CD14-positive monocyte (primary cell): ENCODE measurements at regions not wholly inside any gene's neighbourhood (a gene's known extent, or its start where the extent isn't known, plus 50 kb on each side); places are given as distances from the start of the nearest gene placed in this dataset.

Experiments
- DNase-seq, 3 donors: peaks; one replicate each; pipeline ENCODE4 v3.0.0-alpha.2; 2011 to 2022
- H2AFZ ChIP-seq: 2 replicates; pipeline ENCODE4 v1.6.0; 2012; ENCODE audit warnings: mild to moderate bottlenecking, low read depth, low read length, inconsistent platforms; ENCODE audit not compliant: insufficient read depth, poor library complexity, severe bottlenecking
- H3K27ac ChIP-seq, 2 donors: 1 replicate in 1 of 2; 2 replicates in 1 of 2; pipeline ENCODE4 v1.5.1; 2012 to 2013; ENCODE audit warnings: low read length in 2 of 2, control low read depth in 1 of 2, inconsistent platforms in 1 of 2, low read depth in 1 of 2, mild to moderate bottlenecking in 1 of 2
- H3K27me3 ChIP-seq, 2 donors: one replicate each; pipeline versions ENCODE4 v1.6.0 to v1.6.1; 2011 to 2013; ENCODE audit warnings: low read length in 2 of 2; ENCODE audit not compliant: control insufficient read depth in 2 of 2, insufficient read depth in 2 of 2
- H3K36me3 ChIP-seq, 2 donors: replicated peaks in 1 of 2; 1 replicate in 1 of 2; 2 replicates in 1 of 2; pipeline versions ENCODE4 v1.5.1 to v1.6.1; 2012 to 2013; ENCODE audit warnings: low read length in 2 of 2, control low read depth in 1 of 2, inconsistent platforms in 1 of 2, mild to moderate bottlenecking in 1 of 2; ENCODE audit not compliant: insufficient read depth in 2 of 2, control insufficient read depth in 1 of 2
- H3K4me1 ChIP-seq, 2 donors: 1 replicate in 1 of 2; 2 replicates in 1 of 2; pipeline versions ENCODE4 v1.5.1 to v1.6.1; 2012 to 2013; ENCODE audit warnings: low read length in 2 of 2, control low read depth in 1 of 2, inconsistent platforms in 1 of 2, mild to moderate bottlenecking in 1 of 2, moderate library complexity in 1 of 2; ENCODE audit not compliant: insufficient read depth in 2 of 2, control insufficient read depth in 1 of 2
- H3K4me2 ChIP-seq: replicated peaks from 2 replicates; pipeline ENCODE3; 2012; ENCODE audit warnings: low read length, moderate library complexity, mild to moderate bottlenecking; ENCODE audit not compliant: poor library complexity, severe bottlenecking; ENCODE audit errors: extremely low read depth
- H3K4me3 ChIP-seq, 3 experiments: fragments of 200-600 bp in 1 of 3; sonication (generic) in 1 of 3; replicated peaks in 1 of 3; 1 replicate in 2 of 3; 2 replicates in 1 of 3; pipeline ENCODE4 v1.5.1; 2011 to 2013; ENCODE audit warnings: low read length in 3 of 3, mild to moderate bottlenecking in 3 of 3, control low read depth in 2 of 3, low read depth in 2 of 3, inconsistent platforms in 1 of 3, moderate library complexity in 1 of 3
- H3K79me2 ChIP-seq: 2 replicates; pipeline ENCODE4 v1.6.0; 2012; ENCODE audit warnings: mild to moderate bottlenecking, control low read depth, inconsistent platforms, low read length, moderate library complexity; ENCODE audit not compliant: insufficient read depth
- H3K9ac ChIP-seq: 2 replicates; pipeline ENCODE4 v1.6.0; 2017; ENCODE audit warnings: low read length, mild to moderate bottlenecking; ENCODE audit not compliant: insufficient read depth, poor library complexity, severe bottlenecking
- H3K9me3 ChIP-seq, 2 donors: replicated peaks in 1 of 2; 1 replicate in 1 of 2; 2 replicates in 1 of 2; pipeline versions ENCODE4 v1.5.1 to v1.6.1; 2012 to 2013; ENCODE audit warnings: low read length in 2 of 2, control low read depth in 1 of 2; ENCODE audit not compliant: control insufficient read depth in 1 of 2, insufficient read depth in 1 of 2
- H4K20me1 ChIP-seq: 2 replicates; pipeline ENCODE4 v1.6.0; 2012; ENCODE audit warnings: mild to moderate bottlenecking, low read length, control low read depth, moderate library complexity; ENCODE audit not compliant: insufficient read depth
- H3K27ac Mint-ChIP-seq, 7 donors: one replicate each; pipeline ENCODE4 v1.8.0; 2020; ENCODE audit warnings: mild to moderate bottlenecking in 7 of 7, mixed read lengths in 7 of 7, moderate library complexity in 6 of 7, inconsistent platforms in 2 of 7
- H3K27me3 Mint-ChIP-seq, 3 donors: one replicate each; pipeline ENCODE4 v1.8.0; 2021 to 2022; ENCODE audit warnings: low read depth in 3 of 3, mild to moderate bottlenecking in 3 of 3, mixed read lengths in 3 of 3, moderate library complexity in 3 of 3, inconsistent platforms in 1 of 3
- H3K36me3 Mint-ChIP-seq, 2 donors: one replicate each; pipeline ENCODE4 v1.8.0; 2020; ENCODE audit warnings: mixed read lengths in 2 of 2, inconsistent platforms in 1 of 2, mild to moderate bottlenecking in 1 of 2
- H3K4me1 Mint-ChIP-seq: one replicate; pipeline ENCODE4 v1.8.0; 2020; ENCODE audit warnings: mild to moderate bottlenecking, mixed read lengths
- H3K4me3 Mint-ChIP-seq, 2 donors: one replicate each; pipeline ENCODE4 v1.8.0; 2020; ENCODE audit warnings: mild to moderate bottlenecking in 2 of 2, mixed read lengths in 2 of 2, moderate library complexity in 1 of 2
- H3K9me3 Mint-ChIP-seq, 7 donors: one replicate each; pipeline ENCODE4 v1.8.0; 2020 to 2022; ENCODE audit warnings: mixed read lengths in 7 of 7, mild to moderate bottlenecking in 6 of 7, moderate library complexity in 6 of 7, inconsistent platforms in 2 of 7
- CTCF ChIP-seq: fragments of 200-600 bp; IDR thresholded peaks from one replicate; pipeline ENCODE4 v1.8.0; 2022; ENCODE audit warnings: antibody characterized with exemption, mild to moderate bottlenecking
- WGBS: methylation state at CpG from one replicate; pipeline ENCODE4 v1.1.5; 2013; ENCODE audit warnings: missing lambda C conversion rate; ENCODE audit not compliant: insufficient coverage; 5-methylcytosine and 5-hydroxymethylcytosine counted together
- intact Hi-C, 2 donors: fragments of 100-400 bp; cut with micrococcal nuclease; formaldehyde crosslinking; loops; one replicate each; pipeline versions ENCODE4 v1.15.0 to v1.15.1; 2023

- Histone ChIP-seq H3K79me2 (no peaks in the 10 kb centered on the region), H2AFZ (no peak overlapping the region), H3K9me3 (peaks cover 0 to 6% of the 10 kb centered on the region in 2 donors), H4K20me1 (no peaks in the 10 kb centered on the region), H3K27ac (no peak overlapping the region), H3K4me3 (no peak overlapping the region), H3K4me2 (no peak overlapping the region), H3K4me1 (no peaks in the 10 kb centered on the region), H3K36me3 (no peaks in the 10 kb centered on the region), H3K9ac (no peak overlapping the region), H3K27me3 (no peaks in the 10 kb centered on the region)
- WGBS: 90% methylated on average over 2 of the region's 2 CpGs
- TF ChIP-seq CTCF: no peak
- H3K4me3 Mint-ChIP-seq: no peak overlapping the region
- no peaks in the 10 kb centered on the region for H3K4me1 Mint-ChIP-seq
- intact Hi-C loops: no loop called here
- H3K36me3 Mint-ChIP-seq: no peaks in the 10 kb centered on the region
- H3K27ac Mint-ChIP-seq: no peak overlapping the region
- H3K27me3 Mint-ChIP-seq: peaks cover 0 to 3% (median 1%) of the 10 kb centered on the region in 3 donors
- peaks cover 1 to 10% (median 4%) of the 10 kb centered on the region in 7 donors for H3K9me3 Mint-ChIP-seq
- DNase-seq: no peak
Measured at GRCh38 chr2:57685032-57685431, 361.6 kb upstream of the VRK2 start.

GRCh38 chr2:57692395-57692794 lies 354.2 kb upstream of the VRK2 start:
- H3K9me3 Mint-ChIP-seq: peaks cover 1 to 14% (median 6%) of the 10 kb centered on the region in 7 donors
- Histone ChIP-seq H3K36me3 (no peaks in the 10 kb centered on the region), H3K4me3 (no peak overlapping the region), H3K9ac (no peak overlapping the region), H3K4me2 (no peak overlapping the region), H3K27ac (no peak overlapping the region), H3K4me1 (no peaks in the 10 kb centered on the region), H3K79me2 (no peaks in the 10 kb centered on the region), H4K20me1 (no peaks in the 10 kb centered on the region), H3K9me3 (no peaks in the 10 kb centered on the region), H2AFZ (no peak overlapping the region), H3K27me3 (no peaks in the 10 kb centered on the region)
- intact Hi-C loops: no loop called here
- no peak for DNase-seq
- H3K36me3 Mint-ChIP-seq: no peaks in the 10 kb centered on the region
- H3K27ac Mint-ChIP-seq: no peak overlapping the region
- peaks cover 0 to 3% (median 0%) of the 10 kb centered on the region in 3 donors for H3K27me3 Mint-ChIP-seq
- H3K4me3 Mint-ChIP-seq: no peak overlapping the region
- no peak for TF ChIP-seq CTCF
- no peaks in the 10 kb centered on the region for H3K4me1 Mint-ChIP-seq
